GM12892 (cell line): ENCODE measurements at regions not wholly inside any gene's neighbourhood (a gene's known extent, or its start where the extent isn't known, plus 50 kb on each side); places are given as distances from the start of the nearest gene placed in this dataset.

Experiments used
- POLR2A ChIP-seq: IDR thresholded peaks from 2 replicates; pipeline ENCODE4 v1.6.1; 2011; ENCODE audit warnings: low read depth, low read length, control low read depth
- POLR2AphosphoS5 ChIP-seq: IDR thresholded peaks from 2 replicates; pipeline ENCODE4 v1.6.1; 2011; ENCODE audit warnings: low read depth, low read length, control low read depth
- TAF1 ChIP-seq: IDR thresholded peaks from 2 replicates; pipeline ENCODE4 v1.6.1; 2011; ENCODE audit warnings: low read depth, mild to moderate bottlenecking, control low read depth, low read length, borderline replicate concordance

DNA sequence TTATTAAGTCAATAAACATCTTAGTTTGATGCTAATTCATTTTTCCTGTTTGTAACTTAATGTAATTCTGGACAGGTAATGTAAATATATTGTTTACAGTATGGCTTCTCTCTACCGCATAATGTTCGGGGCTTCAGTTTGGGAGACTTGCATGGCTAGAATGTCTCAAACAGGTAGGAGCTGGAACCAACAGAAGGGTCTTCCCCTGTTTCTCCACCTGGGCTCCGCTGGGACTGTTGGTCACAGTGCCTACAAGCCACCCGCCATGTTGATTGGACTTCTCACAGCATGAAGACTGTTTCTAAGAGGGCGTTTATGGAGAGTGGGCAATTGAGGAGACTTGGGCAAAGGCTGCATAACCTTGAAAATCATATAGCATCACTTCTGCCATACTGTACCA is 148.6 kb downstream of the UFM1 start:
- no peak for TF ChIP-seq POLR2A
- TF ChIP-seq POLR2AphosphoS5, result no peak
- TF ChIP-seq TAF1, result no peak
